ENCODE measurements at regions not wholly inside any gene's neighbourhood (a gene's known extent, or its start where the extent isn't known, plus 50 kb on each side); places are given as distances from the start of the nearest gene placed in this dataset.

DNA sequence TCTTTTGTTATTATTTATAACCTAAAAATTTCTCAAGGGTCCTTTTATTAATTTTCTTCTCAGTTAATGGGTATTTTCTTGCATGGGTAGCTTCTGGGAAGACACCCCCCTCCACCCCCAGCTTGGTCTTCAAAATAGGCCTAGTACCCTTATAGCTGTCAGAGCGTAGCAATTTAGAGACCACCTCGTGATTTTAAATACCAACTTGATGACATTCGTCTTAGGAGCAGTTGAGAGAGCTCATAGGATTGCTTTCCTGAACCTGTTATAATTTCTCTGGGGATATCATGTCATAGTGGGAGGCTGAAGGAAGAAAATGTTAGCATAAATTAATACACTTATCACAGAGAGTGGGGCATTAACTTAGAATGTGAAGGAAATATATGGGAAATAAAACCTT lies 83.1 kb upstream of the MLIP start:
- H3K4me2 ChIP-seq (ENCODE audit: low read length) = no peak overlapping the region
- no TSS peak for BruUV-seq (replicated peaks)
- H3K27ac ChIP-seq (ENCODE audit: low read depth, low read length) = no peak overlapping the region
- no peaks in the 10 kb centered on the region for H3K27me3 ChIP-seq (ENCODE audit: insufficient read depth, low read length)
- H3K4me3 ChIP-seq (replicated peaks in 1 of 2; ENCODE audit: low read depth in 1 of 2, low read length in 2 of 2) = no peak overlapping the region
- H3K4me1 ChIP-seq (ENCODE audit: control insufficient read depth in 1 of 2, insufficient read depth in 2 of 2, low read length in 2 of 2) = no peaks in the 10 kb centered on the region
- no peak overlapping the region for H3K9ac ChIP-seq (ENCODE audit: low read length)
- POLR2A ChIA-PET = no interaction called here
- DNase-seq (ENCODE audit: low read depth, low spot score) (no peak), ATAC-seq (no peak)
- H3K9me2 ChIP-seq (ENCODE audit: insufficient read depth) = no peaks in the 10 kb centered on the region
- no peaks in the 10 kb centered on the region for H3K9me3 ChIP-seq (ENCODE audit: control insufficient read depth in 1 of 2, insufficient read depth in 1 of 2, low read depth in 1 of 2, low read length in 2 of 2)
- H3K36me3 ChIP-seq (ENCODE audit: control insufficient read depth in 1 of 2, insufficient read depth in 2 of 2, low read length in 2 of 2) = no peaks in the 10 kb centered on the region
- intact Hi-C loops (cut with micrococcal nuclease) = no loop called here
- CTCF ChIA-PET = no interaction called here
- H3K79me2 ChIP-seq (ENCODE audit: insufficient read depth, low read length) = no peaks in the 10 kb centered on the region
- H4K20me1 ChIP-seq (ENCODE audit: insufficient read depth) = no peaks in the 10 kb centered on the region
- no peak for TF ChIP-seq ELF1 (IDR thresholded peaks at IDR 0.05; ENCODE audit: borderline replicate concordance, low read depth)
- TF ChIP-seq JUND (IDR thresholded peaks at IDR 0.05) = no peak
- TF ChIP-seq, protein P1, sequence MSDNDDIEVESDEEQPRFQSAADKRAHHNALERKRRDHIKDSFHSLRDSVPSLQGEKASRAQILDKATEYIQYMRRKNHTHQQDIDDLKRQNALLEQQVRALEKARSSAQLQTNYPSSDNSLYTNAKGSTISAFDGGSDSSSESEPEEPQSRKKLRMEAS (IDR thresholded peaks at IDR 0.05) = no peak
- TF ChIP-seq TCF7L2 (IDR thresholded peaks at IDR 0.05; ENCODE audit: borderline replicate concordance, extremely low read depth, insufficient read depth, insufficient read length) = no peak
- TF ChIP-seq SRF (IDR thresholded peaks at IDR 0.05; ENCODE audit: low read depth) = no peak
- no peak for TF ChIP-seq POLR2A (IDR thresholded peaks at IDR 0.05; ENCODE audit: borderline replicate concordance, extremely low read depth, insufficient read depth, insufficient read length)
- no peak for TF ChIP-seq CEBPB (IDR thresholded peaks at IDR 0.05; ENCODE audit: low read depth)
- no peak for TF ChIP-seq EZH2 (IDR thresholded peaks at IDR 0.05)
- no peak for TF ChIP-seq EZH2phosphoT487 (IDR thresholded peaks at IDR 0.05; ENCODE audit: borderline replicate concordance)
- TF ChIP-seq, protein P2, sequence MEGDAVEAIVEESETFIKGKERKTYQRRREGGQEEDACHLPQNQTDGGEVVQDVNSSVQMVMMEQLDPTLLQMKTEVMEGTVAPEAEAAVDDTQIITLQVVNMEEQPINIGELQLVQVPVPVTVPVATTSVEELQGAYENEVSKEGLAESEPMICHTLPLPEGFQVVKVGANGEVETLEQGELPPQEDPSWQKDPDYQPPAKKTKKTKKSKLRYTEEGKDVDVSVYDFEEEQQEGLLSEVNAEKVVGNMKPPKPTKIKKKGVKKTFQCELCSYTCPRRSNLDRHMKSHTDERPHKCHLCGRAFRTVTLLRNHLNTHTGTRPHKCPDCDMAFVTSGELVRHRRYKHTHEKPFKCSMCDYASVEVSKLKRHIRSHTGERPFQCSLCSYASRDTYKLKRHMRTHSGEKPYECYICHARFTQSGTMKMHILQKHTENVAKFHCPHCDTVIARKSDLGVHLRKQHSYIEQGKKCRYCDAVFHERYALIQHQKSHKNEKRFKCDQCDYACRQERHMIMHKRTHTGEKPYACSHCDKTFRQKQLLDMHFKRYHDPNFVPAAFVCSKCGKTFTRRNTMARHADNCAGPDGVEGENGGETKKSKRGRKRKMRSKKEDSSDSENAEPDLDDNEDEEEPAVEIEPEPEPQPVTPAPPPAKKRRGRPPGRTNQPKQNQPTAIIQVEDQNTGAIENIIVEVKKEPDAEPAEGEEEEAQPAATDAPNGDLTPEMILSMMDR (IDR thresholded peaks at IDR 0.05 in 2 of 3, conservative IDR thresholded peaks at IDR 0.05 in 1 of 3; ENCODE audit: borderline replicate concordance in 1 of 3, insufficient read depth in 1 of 3, low read depth in 2 of 3, low read length in 2 of 3) = no peak
- TF ChIP-seq ZNF274 (IDR thresholded peaks at IDR 0.05; ENCODE audit: low read depth, low read length) = no peak
- TF ChIP-seq YY1 (IDR thresholded peaks at IDR 0.05; ENCODE audit: extremely low read depth, insufficient replicate concordance, low read depth, low read length) = no peak
- TF ChIP-seq EGR1 (IDR thresholded peaks at IDR 0.05; ENCODE audit: low read depth) = no peak
- TF ChIP-seq, protein P3, sequence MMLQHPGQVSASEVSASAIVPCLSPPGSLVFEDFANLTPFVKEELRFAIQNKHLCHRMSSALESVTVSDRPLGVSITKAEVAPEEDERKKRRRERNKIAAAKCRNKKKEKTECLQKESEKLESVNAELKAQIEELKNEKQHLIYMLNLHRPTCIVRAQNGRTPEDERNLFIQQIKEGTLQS (IDR thresholded peaks at IDR 0.05) = no peak
- no peak for TF ChIP-seq RAD21 (IDR thresholded peaks at IDR 0.05; ENCODE audit: low read depth)
- TF ChIP-seq FOSL1 (IDR thresholded peaks at IDR 0.05; ENCODE audit: low read depth) = no peak
- TF ChIP-seq, protein P4, sequence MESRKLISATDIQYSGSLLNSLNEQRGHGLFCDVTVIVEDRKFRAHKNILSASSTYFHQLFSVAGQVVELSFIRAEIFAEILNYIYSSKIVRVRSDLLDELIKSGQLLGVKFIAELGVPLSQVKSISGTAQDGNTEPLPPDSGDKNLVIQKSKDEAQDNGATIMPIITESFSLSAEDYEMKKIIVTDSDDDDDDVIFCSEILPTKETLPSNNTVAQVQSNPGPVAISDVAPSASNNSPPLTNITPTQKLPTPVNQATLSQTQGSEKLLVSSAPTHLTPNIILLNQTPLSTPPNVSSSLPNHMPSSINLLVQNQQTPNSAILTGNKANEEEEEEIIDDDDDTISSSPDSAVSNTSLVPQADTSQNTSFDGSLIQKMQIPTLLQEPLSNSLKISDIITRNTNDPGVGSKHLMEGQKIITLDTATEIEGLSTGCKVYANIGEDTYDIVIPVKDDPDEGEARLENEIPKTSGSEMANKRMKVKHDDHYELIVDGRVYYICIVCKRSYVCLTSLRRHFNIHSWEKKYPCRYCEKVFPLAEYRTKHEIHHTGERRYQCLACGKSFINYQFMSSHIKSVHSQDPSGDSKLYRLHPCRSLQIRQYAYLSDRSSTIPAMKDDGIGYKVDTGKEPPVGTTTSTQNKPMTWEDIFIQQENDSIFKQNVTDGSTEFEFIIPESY (IDR thresholded peaks at IDR 0.05; ENCODE audit: extremely low read depth, insufficient replicate concordance, low read length) = no peak
- TF ChIP-seq, protein P5, sequence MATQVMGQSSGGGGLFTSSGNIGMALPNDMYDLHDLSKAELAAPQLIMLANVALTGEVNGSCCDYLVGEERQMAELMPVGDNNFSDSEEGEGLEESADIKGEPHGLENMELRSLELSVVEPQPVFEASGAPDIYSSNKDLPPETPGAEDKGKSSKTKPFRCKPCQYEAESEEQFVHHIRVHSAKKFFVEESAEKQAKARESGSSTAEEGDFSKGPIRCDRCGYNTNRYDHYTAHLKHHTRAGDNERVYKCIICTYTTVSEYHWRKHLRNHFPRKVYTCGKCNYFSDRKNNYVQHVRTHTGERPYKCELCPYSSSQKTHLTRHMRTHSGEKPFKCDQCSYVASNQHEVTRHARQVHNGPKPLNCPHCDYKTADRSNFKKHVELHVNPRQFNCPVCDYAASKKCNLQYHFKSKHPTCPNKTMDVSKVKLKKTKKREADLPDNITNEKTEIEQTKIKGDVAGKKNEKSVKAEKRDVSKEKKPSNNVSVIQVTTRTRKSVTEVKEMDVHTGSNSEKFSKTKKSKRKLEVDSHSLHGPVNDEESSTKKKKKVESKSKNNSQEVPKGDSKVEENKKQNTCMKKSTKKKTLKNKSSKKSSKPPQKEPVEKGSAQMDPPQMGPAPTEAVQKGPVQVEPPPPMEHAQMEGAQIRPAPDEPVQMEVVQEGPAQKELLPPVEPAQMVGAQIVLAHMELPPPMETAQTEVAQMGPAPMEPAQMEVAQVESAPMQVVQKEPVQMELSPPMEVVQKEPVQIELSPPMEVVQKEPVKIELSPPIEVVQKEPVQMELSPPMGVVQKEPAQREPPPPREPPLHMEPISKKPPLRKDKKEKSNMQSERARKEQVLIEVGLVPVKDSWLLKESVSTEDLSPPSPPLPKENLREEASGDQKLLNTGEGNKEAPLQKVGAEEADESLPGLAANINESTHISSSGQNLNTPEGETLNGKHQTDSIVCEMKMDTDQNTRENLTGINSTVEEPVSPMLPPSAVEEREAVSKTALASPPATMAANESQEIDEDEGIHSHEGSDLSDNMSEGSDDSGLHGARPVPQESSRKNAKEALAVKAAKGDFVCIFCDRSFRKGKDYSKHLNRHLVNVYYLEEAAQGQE (IDR thresholded peaks at IDR 0.05; ENCODE audit: low read depth) = no peak
- RAD21 ChIA-PET (ENCODE audit: low non-redundant PET in 1 of 2, low total read pairs in 2 of 2, uncharacterized antibody in 2 of 2, unreplicated experiment in 2 of 2) = no interaction called here
- no peak overlapping the region for H2AFZ ChIP-seq (ENCODE audit: low read depth, low read length, poor library complexity, severe bottlenecking)
